ENCODE measurements at regions not wholly inside any gene's neighbourhood (a gene's known extent, or its start where the extent isn't known, plus 50 kb on each side); places are given as distances from the start of the nearest gene placed in this dataset.

DNA sequence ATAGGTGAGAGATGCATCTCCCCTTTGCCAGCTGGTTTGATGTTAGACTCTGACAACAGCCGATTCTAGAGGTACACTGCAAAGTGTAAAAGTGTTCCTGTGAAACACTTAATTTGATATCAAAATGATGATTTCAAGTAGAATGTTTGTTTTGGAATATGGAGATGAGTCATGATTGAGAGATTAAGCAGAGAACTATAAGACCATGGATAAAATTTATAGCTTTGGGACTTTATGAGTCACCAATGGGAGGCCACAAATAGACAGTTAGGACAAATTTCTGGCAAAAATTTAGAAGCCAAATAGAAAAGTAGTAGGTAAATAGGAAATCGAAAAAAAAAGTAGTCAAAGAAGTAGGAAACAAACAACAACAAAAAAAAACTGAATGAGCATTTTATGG is 672.5 kb downstream of the NSUN3 start:
- peak; percentile 24 for DNase-seq

DNA sequence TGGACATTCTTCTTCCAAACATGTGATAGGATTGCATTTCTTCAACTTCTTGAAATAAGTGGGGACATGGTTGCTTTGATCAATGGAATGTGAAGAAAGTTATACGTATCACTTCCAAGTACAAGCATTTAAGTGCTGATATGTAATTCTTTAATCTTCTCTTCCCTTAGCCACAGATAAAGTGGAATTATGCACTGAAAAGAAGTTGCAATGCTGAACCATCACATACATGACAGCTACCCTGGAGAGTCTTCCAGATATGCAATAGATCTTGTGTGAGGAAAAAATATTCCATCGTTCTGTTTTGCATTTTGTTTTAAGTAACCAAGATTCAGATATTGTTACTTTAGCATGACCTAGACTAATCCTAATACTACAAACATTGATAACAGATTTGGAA is 674.3 kb downstream of the NSUN3 start:
- DNase-seq = peak; percentile 44

DNA sequence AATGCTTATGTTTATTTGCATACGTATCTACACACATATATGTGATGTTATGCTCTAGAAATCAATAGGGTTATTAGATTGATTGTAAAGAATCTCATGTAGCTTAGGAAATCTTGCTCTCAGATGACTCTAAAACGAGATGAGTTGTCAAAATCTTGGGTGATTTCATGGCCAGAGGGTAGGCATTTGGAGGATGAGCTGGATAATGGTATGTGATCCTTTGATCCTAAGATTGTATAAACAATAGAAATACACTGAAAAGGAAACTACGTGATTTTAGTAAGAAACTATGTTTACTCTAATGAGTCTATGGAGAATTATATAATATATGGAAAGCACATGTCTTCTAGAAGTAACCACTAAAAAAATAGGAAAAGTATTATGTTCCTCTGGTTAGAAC is 676.6 kb downstream of the NSUN3 start:
- DNase-seq = peak; percentile 18

DNA sequence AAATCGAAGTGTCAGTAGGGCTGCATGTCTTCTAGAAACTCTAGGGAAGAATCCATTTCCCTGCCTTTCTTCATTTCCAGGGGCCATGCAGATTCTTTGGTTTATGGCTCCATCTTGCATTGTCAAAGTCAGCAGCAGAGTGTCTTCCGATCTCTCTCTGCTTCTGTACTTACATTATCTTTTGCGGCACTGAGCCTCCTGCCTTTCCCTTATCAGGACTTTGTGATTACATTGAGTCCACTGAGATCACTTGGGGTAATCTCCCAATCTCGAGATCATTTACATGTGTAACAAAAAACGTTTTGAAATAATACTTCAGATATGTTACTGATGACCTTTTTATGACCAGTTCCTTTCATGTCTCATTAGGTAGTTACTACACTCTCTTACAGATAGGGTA is 695.9 kb downstream of the NSUN3 start:
- DNase-seq = no peak

DNA sequence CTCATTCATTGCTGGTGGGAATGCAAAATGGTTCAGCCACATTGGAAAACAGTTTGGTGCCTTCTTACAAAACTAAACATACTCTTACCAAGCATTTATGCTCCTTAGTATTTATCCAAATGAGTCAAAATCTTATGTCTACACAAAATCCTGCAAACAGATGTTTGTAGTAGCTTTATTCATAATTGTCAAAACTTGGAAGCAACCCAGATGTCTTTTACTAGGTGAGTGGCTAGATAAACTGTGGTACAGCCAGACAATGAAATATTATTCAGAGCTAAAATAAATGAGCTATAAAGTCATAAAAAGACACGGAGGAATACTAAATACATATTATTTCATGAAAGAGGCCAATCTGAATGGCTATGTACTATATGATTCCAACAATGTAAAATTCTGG is 709.5 kb downstream of the NSUN3 start:
- no peak for DNase-seq

DNA sequence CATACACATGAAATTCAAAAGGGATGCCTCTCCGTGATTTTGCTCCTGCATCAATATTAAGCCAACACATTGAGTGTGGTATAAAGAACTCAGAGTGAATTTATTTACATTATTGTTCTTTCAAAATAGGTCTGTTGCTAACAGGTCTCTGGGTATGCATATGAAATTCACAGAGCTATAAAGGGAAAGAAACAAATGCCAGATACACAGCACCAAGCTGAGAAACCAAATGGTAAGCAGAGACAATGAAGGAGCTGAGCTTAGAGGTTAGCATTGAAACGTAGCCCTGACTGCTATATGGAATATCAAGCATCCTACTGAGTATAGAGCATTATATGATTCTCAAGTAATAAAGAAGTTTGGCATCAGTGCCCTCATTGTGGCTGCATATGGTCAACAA is 712.9 kb downstream of the NSUN3 start:
- no peak for DNase-seq

DNA sequence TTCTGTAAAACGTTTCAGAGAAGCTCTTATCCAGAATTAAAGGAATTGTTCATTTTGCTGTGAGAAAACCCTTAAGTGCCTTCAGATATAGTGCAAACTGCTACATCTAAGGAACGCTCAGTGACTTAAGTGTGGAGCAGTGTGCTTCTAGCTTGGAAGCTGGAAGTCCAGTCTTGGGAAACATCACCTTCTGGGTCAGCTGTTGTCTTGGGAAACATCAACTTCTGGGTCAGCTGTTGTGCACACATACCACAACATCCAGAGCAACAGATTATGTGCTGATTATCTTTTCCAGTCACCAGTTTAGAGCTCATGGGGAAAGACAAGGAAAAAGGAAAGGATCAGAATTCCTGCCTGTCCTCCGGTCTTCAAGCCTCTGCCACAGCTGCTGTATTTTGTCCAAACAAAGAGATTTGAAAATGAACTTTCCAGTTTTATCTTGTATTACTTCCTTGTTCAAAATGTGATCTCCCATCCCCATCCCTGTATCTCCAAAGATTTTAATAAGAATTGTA is 713.6 kb downstream of the NSUN3 start:
- DNase-seq = peak; percentile 16

DNA sequence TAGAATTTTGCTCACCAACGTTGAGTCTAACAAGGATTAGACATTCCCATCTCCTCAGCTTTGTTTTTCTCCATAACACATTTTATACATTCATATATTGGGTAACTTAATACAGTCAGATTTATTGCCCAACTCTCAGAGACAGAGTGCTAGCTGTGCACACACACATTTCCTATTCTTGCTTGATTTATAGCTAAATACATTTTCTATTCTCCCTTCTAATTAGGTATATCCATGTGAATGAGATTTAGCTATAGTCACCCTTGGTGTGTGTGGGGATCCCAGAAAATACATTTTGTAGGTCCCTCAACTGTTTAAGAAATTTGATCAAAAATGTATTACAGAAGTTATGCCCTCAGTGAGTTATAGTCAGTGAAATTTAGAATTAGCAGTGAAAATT is 715.4 kb downstream of the NSUN3 start:
- DNase-seq = no peak

DNA sequence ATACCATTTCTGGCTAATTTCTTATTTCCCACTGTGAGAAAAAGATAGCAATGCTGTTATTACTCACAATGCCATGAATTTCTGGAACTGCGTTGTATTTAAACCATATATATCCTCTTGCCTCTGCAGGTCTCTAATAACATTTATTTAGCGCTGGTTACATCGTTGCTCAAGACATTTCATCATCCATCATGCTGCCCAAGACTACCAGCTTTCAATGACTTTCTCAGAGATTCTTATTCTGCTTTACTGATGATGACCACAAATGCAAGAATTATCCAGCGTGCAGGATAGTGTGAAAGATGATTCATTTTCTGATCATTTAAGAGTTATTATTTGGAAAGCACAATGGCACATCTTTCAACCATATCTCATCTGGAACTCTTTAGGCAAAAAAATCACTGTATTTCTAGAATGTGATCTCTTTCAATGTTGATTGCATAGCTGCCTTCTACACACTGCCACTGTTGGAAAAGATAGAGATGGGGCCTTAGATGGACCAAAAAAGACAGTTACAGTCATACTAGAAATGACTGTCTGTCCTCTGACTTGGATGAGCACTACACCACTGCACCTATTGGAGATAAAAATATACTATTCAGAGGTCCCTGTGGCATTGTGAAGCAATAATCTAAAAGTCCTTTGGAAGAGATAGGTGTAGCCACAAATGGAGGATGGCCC is 716.1 kb downstream of the NSUN3 start:
- no peak for DNase-seq

DNA sequence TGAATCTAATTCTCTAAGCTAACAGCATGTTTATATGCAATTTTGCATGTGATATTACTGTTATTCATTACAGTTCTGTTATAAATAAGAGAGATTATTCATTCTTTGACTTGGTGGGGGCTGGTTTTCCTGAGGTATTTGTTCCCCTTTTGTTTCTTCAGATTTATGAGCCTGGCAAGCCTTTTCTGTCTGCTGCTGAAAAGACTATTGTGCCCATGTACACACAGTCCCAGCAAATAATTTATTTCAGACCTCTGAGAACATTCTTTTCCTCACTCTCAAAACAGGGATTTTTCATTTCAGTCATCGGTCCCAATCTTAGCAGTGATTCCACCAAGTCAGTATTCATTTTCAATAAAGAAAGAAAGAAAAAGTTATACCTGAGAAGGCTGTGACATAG is 716.8 kb downstream of the NSUN3 start:
- DNase-seq = no peak

DNA sequence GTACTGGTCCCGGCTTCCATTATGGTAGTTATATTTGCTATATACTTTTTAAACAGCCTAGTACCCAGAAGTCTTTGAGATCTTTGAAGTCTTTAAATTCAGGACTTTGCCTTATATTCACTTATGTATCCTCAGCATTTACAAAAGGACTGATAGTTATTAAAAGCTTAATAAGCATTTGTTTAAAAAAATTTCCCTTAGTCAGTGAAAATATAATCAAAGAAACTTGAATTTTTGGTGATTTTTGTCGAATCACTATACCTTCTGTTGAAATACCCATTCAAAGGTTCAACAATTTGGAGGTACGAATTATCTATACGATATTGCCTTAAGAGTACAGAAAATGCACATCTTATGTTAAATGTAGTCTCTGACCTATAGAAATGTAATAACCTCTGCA is 721.4 kb downstream of the NSUN3 start:
- no peak for DNase-seq

DNA sequence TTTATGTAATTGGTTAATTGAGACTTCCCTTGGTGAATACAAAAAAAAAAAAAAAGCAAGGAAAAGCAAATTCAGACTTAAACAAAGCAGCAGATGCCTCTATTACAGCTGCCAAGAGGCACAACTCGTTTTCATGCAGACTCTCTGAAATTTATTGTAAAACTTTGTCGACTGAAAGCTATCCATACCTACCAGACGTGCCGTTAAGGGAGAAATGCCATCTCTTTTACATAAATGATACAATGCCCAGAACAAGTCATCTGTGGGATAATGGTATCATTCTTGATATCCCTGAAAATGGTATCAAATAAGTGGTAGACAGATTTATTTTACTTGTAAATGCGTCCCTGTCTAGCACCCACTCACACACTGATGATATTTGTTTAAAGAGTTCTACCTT is 724.2 kb downstream of the NSUN3 start:
- DNase-seq = no peak

DNA sequence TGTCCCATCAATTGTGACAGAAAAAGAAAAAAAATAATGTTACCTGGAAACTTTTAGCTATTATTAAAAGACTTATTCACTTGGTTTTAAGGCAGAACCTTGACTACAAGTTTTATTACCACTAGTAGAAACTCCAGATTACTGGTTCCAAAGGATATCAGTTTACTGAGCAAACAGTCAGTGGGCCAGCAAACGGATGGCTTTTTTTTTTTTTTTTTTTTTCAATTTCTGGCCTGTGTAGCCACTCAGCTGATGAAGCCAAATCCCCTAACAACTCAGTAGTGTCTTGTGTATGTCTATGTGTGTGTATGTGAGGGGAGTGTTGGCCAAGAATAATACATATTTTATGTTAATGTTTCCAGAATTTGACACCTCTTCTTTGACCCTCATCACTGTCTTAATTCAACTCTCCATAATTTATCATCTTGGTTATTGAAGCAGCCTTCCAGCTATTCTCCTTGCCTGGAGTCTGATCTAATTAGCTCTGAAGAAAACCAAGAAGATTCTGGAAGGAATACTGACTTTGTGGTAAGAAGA is 724.9 kb downstream of the NSUN3 start:
- no peak for DNase-seq

DNA sequence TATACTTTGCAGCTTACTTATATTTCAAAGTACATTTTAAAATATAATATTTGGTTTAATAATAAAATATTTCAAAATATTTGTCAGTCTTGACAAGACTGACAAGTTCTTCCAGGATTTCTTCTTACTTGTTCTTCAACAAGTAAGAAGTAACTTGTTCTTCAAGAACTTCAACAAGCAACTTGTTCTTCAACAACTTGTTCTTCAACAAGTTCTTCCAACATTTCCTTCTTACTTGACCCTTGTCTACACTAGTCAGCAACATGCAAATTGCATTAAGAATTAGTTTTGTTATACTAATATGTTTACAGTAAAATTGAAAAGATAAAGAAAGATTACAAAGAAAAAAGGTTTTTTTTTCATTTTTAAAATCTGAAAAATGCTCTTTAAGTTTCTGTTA is 731.7 kb downstream of the NSUN3 start:
- no peak for DNase-seq

DNA sequence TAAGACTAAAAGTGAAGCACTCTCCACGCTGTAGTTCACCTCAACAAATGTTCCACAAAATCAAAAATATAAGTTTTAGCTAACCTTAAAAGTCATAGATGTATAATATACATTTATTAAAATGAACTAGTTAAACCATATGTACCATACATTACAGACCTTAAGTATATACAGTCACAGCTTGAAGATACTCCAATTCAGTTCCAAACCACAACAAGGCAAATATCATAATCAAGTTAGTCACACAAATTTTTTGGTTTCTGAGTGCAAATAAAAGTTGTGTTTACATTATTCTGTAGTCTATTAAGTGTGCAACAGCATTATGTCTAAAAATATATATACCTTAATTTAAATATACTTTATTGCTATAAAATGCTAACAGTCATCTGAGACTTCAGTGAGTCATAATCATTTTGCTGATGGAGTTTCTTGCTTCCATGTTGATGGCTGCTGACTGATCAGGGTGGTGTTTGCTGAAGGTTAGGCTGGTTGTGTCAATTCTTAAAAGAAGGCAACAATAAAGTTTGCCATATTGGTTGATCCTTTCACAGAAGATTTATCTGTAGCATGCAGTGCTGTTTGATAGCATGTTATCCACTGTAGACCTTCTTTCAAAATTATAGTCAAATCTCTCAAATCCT is 736.7 kb downstream of the NSUN3 start:
- no peak for DNase-seq

DNA sequence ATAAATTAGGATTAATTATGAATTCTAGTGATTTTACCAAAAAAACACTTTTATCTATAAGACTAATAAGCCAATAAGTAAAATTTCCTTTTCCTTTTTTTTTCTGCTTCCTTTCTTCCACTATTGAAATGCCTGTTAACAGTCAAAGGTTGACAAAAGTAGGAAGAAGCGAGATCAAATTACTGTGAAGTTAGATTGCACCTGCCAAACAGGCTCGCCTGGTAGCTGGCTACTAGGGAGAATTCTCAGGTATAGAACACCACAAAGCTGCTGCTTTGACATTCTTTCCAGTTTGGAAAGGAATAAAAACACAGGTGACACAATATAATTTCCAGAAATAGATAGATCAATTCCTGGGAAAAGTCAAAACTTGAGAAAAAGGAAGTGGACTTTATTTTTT is 749.0 kb downstream of the NSUN3 start:
- DNase-seq = no peak

DNA sequence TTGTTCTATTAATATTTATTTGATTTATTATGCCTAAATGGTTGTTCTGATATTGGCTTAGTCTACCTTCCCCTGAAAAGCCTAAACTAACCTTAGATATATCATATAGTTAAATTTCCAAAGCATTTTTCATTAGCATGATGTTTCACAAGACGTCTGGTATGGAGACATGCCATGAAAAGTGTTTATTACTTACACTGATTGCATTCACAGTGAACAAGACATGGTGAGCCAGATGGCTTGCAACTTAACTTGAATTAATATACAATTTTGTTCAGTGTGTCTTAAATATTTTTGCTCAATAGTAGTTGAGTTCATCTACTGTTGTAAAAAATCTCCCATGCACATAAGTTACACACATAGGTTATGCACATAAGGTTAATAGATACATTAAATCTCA is 758.4 kb downstream of the NSUN3 start:
- DNase-seq = no peak

DNA sequence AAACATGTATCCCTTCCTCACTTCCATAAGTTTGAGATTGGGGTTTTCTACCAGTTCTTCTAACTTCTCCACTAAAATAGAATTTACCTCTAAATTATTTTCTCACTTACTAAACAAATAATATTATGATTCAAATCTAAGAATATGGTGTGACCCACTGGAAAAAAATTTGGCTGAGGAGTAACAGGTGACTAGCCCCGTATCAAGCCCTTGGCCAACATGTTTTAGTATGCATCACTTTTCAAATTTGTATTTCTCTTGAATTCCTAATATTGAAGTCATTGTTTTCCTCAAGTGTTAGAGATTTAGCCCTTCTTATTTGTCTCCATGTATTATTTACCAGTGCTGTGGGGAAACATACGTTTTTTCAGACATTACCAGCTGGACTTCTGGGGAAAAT is 759.4 kb downstream of the NSUN3 start:
- DNase-seq = no peak

DNA sequence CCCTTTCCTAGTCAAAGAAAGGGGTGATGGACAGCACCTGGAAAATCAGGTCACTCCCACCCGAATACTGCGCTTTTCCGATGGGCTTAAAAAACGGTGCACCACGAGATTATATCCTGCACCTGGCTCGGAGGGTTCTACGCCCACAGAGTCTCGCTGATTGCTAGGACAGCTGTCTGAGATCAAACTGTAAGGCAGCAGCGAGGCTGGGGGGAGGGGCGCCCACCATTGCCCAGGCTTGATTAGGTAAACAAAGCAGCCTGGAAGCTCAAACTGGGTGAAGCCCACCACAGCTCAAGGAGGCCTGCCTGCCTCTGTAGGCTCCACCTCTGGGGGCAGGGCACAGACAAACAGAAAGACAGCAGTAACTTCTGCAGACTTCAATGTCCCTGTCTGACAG is 783.4 kb downstream of the NSUN3 start:
- DNase-seq = peak; percentile 16

DNA sequence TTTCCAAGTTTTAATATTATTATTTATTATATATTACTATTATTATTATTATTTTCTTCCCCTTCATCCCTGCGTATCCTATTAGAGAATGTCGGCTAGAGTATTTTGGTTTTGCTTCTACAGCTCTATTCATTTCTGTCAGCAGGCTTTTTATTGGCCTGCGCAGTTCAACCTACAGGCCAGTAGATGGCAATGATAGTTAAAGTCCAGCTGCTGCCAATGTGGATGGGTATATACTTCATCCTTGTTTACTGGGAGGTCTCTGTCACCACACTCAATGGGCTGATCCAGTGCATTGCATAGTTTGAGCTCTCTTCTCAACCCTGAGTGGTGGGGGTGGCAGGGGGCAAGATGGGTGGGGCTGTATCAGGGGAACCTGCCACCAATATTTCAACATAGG is 799.8 kb downstream of the NSUN3 start:
- DNase-seq = peak; percentile 72

DNA sequence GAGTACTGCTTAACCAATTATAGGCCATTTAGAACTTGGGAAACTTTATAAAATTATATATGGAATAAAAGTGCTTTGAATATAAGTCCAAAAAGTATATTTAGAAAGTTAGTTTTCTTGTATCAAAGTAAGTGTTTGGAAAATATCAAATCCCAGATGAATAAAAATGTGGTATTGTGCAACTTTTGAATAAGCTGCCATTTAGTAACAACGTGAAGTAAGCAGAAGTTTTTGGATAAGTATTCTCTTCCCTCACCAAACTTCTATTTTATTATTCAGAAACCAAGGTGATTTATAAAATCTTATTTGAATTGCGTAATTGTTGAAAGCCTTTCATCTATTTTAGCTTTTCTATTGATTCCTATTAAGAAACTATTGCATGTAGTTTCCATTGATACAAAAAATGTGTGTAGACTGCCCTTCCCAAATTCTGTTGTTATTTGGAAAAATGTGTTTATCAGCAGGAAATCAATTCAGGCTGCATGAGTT is 806.2 kb downstream of the NSUN3 start:
- DNase-seq = no peak

DNA sequence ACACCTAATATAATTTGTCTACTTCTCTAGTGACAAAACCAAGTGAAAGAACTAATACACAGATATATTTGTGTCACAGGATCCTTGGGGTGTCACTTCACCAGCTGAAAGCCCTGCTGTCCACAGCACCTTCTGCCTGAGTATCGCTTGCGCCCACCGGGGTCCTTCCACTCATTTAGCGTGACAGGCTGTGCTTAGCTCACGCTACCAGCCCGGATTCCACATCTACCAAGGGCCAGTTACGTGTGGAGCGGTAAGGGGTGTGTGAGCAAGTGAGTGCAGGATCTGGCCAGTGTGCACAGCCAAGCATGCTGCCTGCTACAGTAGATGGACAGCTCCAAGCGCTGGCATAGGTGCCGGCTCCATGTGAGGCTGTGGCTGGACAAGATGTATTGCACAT is 810.9 kb downstream of the NSUN3 start:
- no peak for DNase-seq

DNA sequence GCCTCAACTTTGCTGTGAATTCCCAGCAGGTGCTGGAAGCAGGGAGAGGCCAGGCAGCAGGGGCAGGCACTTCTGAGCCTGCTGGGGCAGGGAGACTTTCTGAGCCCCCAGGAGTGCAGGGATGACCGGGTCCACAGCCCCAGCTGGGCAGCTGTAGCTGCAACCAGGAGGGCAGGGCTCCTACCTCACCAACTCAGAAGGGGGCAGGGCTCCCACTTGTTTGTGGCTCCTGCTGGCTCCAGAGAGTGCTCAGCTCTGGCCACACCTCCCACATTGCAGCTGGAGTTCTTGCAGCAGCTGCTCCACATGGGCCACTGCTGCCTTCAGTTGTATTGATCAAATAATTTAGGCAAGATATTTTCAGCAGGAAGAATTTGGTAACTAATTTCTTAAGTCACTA is 812.3 kb downstream of the NSUN3 start:
- DNase-seq = no peak

DNA sequence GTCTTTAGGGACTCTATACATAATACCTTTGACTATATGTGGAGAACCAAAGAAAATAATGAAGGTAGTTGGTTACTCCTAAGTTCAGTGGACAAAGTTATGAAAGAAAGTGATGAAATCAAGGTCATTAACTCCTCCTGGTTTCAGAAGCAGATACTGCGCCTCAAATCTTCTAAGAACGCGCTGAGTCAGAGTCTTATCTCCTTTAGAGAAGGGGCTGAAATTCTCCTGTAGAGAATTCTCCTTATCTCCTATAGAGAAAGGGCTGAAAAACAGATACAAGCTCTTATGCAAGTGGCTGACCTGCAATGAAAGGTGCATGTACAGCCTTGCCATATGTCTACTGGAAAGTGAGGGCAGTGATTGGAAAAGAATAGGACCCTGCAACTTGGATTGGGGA is 824.2 kb downstream of the NSUN3 start:
- DNase-seq = no peak

DNA sequence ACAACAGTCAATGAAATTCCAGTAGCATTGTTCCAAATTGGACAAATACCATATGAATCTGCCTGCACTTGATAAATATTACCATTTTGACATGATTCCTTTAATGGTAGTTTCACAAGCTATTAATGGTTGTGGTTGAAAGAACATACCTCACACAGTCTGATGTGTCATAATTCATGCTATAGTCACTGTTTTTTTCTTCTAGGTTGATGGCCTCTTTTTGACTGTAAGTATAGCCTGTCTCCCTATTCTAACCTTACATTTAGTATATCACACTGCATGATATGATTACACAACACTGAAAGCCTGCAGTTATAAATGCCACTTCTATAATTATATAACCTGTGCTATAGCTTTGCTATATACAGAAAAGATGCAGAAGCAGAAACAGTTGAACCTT is 834.1 kb downstream of the NSUN3 start:
- DNase-seq = no peak

All from NCI-H82 (cell line).